ENCODE measurements at regions not wholly inside any gene's neighbourhood (a gene's known extent, or its start where the extent isn't known, plus 50 kb on each side); places are given as distances from the start of the nearest gene placed in this dataset.
"Not testable (repeated sequence)": the region's sequence is repeated elsewhere in the genome, so short reads cannot be mapped to it uniquely, and the experiment has no call there.

- no peaks in the 10 kb centered on the region for H3K36me3 Mint-ChIP-seq (ENCODE audit: low read depth)
- no peak overlapping the region for H3K27ac Mint-ChIP-seq
- no peaks in the 10 kb centered on the region for H3K27me3 Mint-ChIP-seq
- intact Hi-C loops (cut with micrococcal nuclease), result no loop called here
- H3K4me1 Mint-ChIP-seq (ENCODE audit: low read depth), result no peaks in the 10 kb centered on the region
- ChIA-PET CTCF (no interaction called here), POLR2A (interaction anchor here (0.6 kb wide), 1 partner anchor 422 kb away, joined by 3 read pairs; no protein-coding TSS in a partner anchor)
- no peak for DNase-seq
- no peak overlapping the region for H3K4me3 Mint-ChIP-seq
- no peak for TF ChIP-seq CTCF (IDR thresholded peaks at IDR 0.05)
- peaks cover 6% of the 10 kb centered on the region for H3K9me3 Mint-ChIP-seq
- no peak for ATAC-seq
Measured at GRCh38 chr4:66482186-66482585, 811.9 kb upstream of the EPHA5 start.

DNA sequence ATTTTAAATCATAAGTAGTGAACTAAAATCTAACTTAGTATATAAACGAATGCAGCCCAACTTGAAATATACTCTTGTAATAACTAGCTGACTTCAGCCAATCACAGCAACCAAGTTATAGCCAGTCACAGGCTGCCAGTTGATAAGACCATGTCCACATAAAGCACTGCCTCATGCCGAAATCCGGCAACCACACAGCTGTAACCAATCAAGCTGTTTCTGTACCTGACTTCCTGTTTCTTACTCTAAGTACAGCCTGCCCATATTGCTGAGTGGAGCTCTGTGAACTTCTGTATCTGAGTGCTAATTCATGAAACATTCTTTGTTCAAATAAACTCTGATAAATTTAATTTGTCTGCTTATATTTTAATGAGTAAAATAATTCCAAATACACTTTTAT is 805.3 kb upstream of the EPHA5 start:
- peaks cover 10% of the 10 kb centered on the region for H3K9me3 Mint-ChIP-seq
- intact Hi-C loops (cut with micrococcal nuclease), result no loop called here
- H3K36me3 Mint-ChIP-seq (ENCODE audit: low read depth), result no peaks in the 10 kb centered on the region
- H3K4me3 Mint-ChIP-seq, result no peak overlapping the region
- no peaks in the 10 kb centered on the region for H3K4me1 Mint-ChIP-seq (ENCODE audit: low read depth)
- TF ChIP-seq CTCF (IDR thresholded peaks at IDR 0.05), result no peak
- H3K27ac Mint-ChIP-seq, result no peak overlapping the region
- H3K27me3 Mint-ChIP-seq, result no peaks in the 10 kb centered on the region
- POLR2A ChIA-PET, result no interaction called here
- CTCF ChIA-PET, result no interaction called here
- ATAC-seq (no peak), DNase-seq (no peak)

DNA sequence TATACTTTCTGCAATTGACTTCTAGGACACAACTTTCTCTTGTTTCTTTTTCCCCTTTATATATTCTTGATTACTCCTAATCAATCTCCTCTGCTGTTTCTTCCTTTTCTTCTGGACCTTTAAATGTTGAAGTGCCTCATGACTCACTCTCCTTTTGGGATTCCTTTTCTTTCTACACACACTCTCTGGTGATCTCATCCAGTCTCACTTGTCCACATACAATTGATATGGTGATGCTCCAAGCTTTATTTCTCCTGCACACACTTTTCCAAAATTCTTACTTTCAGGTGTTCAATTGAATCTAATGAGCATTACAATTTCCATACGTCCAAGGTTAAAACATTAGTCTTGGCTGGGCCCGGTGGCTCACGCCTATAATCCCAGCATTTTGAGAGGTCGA is 794.8 kb upstream of the EPHA5 start:
- H3K4me1 Mint-ChIP-seq (ENCODE audit: low read depth), result no peaks in the 10 kb centered on the region
- intact Hi-C loops (cut with micrococcal nuclease), result no loop called here
- H3K36me3 Mint-ChIP-seq (ENCODE audit: low read depth), result no peaks in the 10 kb centered on the region

DNA sequence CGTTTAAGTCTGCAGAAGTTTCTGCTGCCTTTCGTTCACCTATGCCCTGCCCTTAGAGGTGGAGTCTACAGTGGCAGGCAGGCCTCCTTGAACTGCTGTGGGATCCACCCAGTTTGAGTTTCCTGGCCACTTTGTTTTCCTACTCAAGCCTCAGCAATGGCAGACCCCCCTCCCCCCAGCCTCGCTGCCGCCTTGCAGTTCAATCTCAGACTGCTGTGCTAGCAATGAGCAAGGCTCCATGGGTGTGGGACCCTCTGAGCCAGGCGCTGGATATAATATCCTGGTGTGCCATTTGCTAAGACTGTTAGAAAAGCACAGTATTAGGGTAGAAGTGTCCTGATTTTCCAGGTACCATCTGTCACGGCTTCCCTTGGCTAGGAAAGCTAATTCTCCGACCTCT is 792.6 kb upstream of the EPHA5 start:
- H3K4me3 Mint-ChIP-seq; intact Hi-C loops (cut with micrococcal nuclease); H3K36me3 Mint-ChIP-seq (ENCODE audit: low read depth); ATAC-seq; H3K27ac Mint-ChIP-seq; H3K9me3 Mint-ChIP-seq; CTCF ChIA-PET; DNase-seq; H3K4me1 Mint-ChIP-seq (ENCODE audit: low read depth); H3K27me3 Mint-ChIP-seq; POLR2A ChIA-PET: not testable (repeated sequence)

More for the DNA sequence above, 794.8 kb upstream of the EPHA5 start:
- Mint-ChIP-seq H3K27ac (no peak overlapping the region), H3K9me3 (peaks cover 7% of the 10 kb centered on the region), H3K27me3 (no peaks in the 10 kb centered on the region), H3K4me3 (no peak overlapping the region)
- CTCF ChIA-PET, result no interaction called here
- DNase-seq, result no peak
- ATAC-seq, result no peak
- no peak for TF ChIP-seq CTCF (IDR thresholded peaks at IDR 0.05)
- POLR2A ChIA-PET, result no interaction called here

DNA sequence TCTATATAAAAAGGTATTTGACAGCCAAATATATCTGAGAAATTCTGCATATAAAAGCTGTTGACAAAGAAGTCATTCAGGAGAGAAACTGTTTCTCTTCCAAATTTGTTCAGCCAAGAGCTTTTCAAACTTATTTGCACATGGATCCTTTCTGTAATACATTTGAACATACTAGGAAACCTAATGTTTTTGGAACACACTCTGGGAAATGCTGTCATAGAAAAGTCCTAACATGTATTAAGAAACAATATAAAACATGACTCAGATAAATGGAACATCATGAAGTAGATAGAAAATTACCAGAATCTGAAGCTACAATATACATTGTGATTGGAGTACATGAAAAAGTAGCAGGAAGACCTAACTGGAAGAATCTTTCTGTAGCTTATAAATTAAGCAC is 781.5 kb upstream of the EPHA5 start:
- Mint-ChIP-seq H3K27me3 (no peaks in the 10 kb centered on the region), H3K9me3 (peaks cover 8% of the 10 kb centered on the region), H3K4me3 (no peak overlapping the region), H3K36me3 (ENCODE audit: low read depth) (no peaks in the 10 kb centered on the region), H3K4me1 (ENCODE audit: low read depth) (no peaks in the 10 kb centered on the region), H3K27ac (no peak overlapping the region)
- POLR2A ChIA-PET, result no interaction called here
- DNase-seq (no peak), ATAC-seq (no peak)
- intact Hi-C loops (cut with micrococcal nuclease), result no loop called here
- no peak for TF ChIP-seq CTCF (IDR thresholded peaks at IDR 0.05)
- CTCF ChIA-PET, result no interaction called here

GRCh38 chr4:66443008-66443407 is 772.7 kb upstream of the EPHA5 start:
- H3K27me3 Mint-ChIP-seq, result no peaks in the 10 kb centered on the region
- ATAC-seq (no peak), DNase-seq (no peak)
- CTCF ChIA-PET, result no interaction called here
- no peaks in the 10 kb centered on the region for H3K4me1 Mint-ChIP-seq (ENCODE audit: low read depth)
- no peak for TF ChIP-seq CTCF (IDR thresholded peaks at IDR 0.05)
- POLR2A ChIA-PET, result no interaction called here
- intact Hi-C loops (cut with micrococcal nuclease), result no loop called here
- H3K27ac Mint-ChIP-seq, result no peak overlapping the region
- H3K9me3 Mint-ChIP-seq, result no peaks in the 10 kb centered on the region
- H3K36me3 Mint-ChIP-seq (ENCODE audit: low read depth), result no peaks in the 10 kb centered on the region
- H3K4me3 Mint-ChIP-seq, result no peak overlapping the region

Data from activated CD8-positive, alpha-beta T cell treated with anti-CD3 and anti-CD28 coated beads for 36 hours (primary cell).